GM19463 (cell line): ENCODE measurements at regions not wholly inside any gene's neighbourhood (a gene's known extent, or its start where the extent isn't known, plus 50 kb on each side); places are given as distances from the start of the nearest gene placed in this dataset.
"Not testable (repeated sequence)": the region's sequence is repeated elsewhere in the genome, so short reads cannot be mapped to it uniquely, and the experiment has no call there.

Source experiments
- ATAC-seq: cut with Tn5 transposase; IDR thresholded peaks from one replicate; pipeline ENCODE4 v1.9.1; 2021; ENCODE audit warnings: mild to moderate bottlenecking, moderate library complexity; ENCODE audit not compliant: unreplicated experiment

- ATAC-seq, result no peak
These were observed 210.2 kb downstream of the KCNRG start for GRCh38 chr13:50225193-50226155.

- peak; percentile 48 for ATAC-seq
These were observed 211.4 kb downstream of the KCNRG start for GRCh38 chr13:50226515-50227155.

DNA sequence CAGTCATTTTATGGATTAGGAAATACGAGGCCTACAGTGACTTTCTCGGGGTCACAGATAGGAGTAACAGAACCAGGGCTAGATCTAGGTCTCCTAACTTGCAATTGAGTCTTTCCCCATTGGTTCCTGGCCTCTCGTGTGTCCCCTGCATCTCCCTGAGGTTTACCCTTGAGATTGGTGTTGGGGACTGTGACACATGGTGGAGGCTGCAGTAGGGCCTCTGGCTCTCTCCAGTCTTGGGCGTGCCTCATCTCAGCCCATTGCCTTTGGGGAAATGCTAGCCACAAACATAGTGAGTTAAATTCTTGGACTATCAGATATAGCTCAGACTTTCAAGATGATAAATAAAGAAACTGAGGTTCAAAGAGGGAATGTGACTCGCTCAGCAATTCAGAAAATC is 212.1 kb downstream of the KCNRG start:
- ATAC-seq, result no peak

DNA sequence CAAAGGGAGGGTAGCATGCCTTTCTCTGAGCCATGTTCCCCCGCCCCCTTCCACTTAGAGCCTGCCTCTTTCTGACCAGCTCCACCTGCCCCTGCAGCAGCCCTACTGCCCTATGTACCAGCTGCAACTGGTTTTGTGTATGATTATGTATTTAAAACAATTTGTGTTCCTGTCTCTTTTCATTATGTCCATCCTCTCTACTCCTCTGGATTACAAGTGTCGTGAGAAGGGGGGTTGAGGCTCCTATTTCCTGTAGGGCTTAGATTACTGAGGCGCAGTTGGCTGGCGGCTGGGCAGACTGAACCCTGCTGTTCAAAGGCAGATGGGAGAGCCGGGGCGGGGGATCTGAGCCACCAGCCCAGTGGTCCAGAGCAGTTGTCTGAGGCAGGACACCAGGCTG is 213.3 kb downstream of the KCNRG start:
- no peak for ATAC-seq

- ATAC-seq, result no peak
These were observed 214.9 kb downstream of the KCNRG start for GRCh38 chr13:50229960-50230661.

- ATAC-seq, result no peak
These were observed 215.4 kb downstream of the KCNRG start for GRCh38 chr13:50230662-50230978.

DNA sequence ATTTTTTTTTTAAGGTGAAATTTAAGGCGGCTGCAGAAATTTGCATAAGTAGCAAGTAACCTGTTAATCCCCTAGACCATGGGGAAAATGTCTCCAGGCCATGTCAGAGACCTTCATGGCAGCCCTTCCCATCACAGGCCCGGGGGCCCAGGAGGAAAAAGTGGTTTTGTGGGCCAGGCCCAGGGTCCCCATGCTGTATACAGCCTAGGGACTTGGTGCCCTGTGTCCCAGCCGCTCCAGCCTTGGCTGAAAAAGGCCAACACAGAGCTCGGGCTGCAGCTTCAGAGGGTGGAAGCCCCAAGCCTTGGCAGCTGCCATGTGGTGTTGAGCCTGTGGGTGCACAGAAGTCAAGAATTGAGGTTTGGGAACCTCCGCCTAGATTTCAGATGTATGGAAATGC is 218.3 kb downstream of the KCNRG start:
- ATAC-seq, result not testable (repeated sequence)

DNA sequence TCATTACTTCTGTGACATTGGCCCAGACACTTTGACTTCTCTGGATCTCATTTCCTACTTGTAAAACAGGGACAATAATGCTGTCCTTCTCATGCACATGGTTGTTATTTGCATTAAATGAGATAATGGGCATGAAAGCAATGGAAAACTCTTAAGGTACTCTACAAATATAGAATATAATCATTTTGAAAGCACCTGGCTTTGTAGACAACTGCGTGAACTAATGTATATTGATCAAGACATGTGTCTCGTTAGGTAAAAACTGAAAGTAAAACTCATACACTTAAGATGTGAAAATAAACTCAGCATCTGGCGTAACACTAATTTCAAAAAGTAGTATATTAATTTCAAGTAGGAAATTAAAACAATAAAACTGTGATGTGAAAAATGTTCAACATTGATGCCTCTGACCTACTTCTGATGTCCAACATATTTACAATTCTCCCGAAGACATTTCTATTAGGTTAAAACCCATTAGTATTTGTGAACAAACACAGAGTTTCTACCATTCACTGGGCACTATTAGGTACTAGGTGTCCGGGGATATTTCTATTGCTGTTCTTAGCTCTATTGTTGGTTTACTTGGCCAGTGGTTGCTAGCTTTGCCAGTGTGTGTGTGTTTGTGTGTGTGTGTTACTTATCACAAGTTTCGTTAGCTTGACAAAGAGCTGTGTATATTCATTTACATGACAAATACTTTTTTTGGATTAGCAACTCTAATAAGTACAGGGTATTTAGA is 220.5 kb downstream of the KCNRG start:
- no peak for ATAC-seq

DNA sequence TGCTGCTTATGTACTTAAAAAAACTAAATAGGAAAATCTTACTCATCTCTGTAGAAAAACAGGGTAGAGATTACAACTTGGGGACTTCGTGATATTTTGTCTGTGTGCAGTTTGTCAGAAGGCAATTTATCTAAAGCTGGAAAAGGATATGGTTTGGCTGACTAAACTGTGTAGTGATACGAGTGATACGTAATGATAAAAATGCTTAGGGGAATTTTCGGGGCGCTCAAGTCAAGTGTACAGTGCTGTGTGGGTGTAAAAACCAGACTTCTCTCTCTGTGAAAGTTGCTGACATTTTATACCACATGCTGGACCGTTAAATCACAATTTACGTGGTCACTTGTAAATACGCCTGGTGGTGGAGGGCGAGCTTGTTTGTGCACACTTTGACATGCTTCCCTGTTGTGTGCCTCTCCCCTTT is 221.7 kb downstream of the KCNRG start:
- peak; percentile 91 for ATAC-seq

- no peak for ATAC-seq
These were observed 223.7 kb downstream of the KCNRG start for GRCh38 chr13:50238922-50239321.

DNA sequence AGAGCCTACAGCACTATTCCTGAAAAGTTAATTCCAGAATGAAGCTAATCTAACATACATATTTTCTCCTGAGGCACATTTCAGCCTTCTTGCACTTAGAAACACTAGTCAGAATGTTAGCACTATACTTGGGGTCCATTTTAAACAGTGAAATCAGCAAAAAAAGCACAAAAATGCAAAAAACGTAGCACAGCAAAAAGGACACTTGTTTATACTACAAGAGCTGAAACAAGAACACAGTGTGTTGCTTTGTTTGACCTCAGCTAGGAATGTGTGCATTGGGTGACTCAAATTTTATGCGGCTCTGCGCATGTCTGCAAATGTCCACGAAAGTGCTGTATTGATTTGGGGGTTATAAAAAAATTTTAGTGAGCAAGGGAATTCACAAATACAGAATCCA is 226.2 kb downstream of the KCNRG start:
- ATAC-seq, result no peak

GRCh38 chr13:50243931-50244330 is 228.7 kb downstream of the KCNRG start:
- ATAC-seq, result no peak

DNA sequence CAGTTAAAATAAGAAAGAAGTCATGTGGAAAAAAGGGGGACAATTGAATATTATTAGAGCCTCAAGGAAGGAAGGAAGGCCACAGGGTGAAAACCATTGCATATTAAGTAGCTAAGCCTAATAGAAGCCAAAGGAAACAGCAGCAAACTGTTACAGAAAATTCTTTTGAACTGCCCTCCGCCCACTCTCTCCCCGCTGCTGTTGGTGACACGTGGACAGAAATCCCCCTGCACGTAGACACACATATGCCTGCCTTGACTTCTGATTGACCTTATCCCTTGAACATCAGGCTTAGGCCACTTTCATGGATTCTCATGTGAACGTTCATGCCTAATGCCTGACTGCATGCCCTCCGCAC is 229.1 kb downstream of the KCNRG start:
- no peak for ATAC-seq

- ATAC-seq, result peak; percentile 92
These were observed 229.7 kb downstream of the KCNRG start for GRCh38 chr13:50244713-50245574.

- no peak for ATAC-seq
These were observed 232.0 kb downstream of the KCNRG start for GRCh38 chr13:50247223-50247622.

DNA sequence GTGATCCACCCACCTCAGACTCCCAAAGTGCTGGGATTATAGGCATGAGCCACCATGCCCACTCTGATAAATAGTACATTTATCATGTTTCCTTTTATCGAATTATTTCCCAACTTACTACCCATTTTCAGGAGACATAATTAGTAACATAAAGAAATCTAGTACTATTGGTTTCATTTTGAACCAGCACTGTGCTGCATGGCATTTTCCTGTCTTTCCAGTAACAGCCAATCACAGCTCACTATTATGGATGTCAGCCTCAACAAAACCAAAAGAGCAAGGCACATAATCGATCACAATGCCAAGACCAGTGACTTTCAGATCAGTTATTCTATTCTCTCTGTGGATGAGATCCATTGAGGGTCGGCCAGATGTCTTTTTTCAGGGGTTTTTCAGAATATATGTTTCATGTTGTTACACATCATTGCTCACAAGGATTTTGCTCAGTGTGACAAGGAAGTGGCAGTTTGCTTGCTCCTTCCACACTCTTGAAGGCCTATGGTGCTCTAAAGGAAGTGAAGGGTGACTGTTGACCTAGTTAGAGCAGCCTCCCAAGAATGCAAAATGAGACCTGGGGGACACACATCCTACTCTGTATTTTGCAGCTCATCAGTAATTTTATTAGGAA is 233.4 kb downstream of the KCNRG start:
- ATAC-seq, result no peak

DNA sequence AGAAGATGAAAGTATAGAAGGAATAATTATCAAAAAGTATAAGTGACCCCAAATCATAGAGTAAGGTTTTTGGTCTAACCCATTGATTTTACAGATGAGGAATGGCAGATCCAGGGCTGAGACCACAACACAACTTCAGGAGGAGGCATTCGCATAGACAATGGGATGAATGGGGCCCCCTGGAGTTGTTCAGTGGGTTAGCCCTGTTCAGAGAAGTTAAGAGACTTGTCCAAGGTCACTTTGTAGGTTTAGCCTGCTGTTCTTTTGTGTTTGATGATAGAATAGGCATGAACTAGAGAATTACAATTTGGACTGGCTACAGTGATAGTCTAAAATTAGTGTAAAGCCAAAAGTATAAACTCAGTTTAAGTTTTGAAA is 233.9 kb downstream of the KCNRG start:
- no peak for ATAC-seq

GRCh38 chr13:50250401-50250800 is 235.2 kb downstream of the KCNRG start:
- ATAC-seq, result no peak

GRCh38 chr13:50255639-50256038 is 240.4 kb downstream of the KCNRG start:
- no peak for ATAC-seq
